ENCODE measurements at regions not wholly inside any gene's neighbourhood (a gene's known extent, or its start where the extent isn't known, plus 50 kb on each side); places are given as distances from the start of the nearest gene placed in this dataset.

DNA sequence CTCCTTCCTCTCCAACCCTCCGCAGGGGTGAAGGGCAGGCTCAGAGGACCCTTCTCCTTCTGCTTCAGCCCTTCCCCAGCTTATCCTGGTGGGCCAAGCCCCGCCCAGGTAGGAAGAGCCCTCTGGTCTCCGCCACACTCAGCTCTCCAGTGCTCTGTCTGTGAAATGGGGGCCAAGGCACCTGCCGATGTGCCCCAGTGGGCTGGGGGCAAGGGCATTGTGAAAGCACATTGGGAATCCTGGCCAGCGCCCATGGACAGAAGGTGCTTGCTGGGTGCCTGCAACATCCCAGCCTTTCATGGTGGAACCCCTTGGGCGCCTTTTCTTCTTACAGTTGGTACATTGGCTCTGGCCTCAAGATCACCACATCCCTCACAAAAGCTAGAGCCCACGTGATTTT is 150.8 kb downstream of the INHBB start:
- no peak for TF ChIP-seq YBX1 (IDR thresholded peaks at IDR 0.05)
- no peak for TF ChIP-seq EZH2 (IDR thresholded peaks at IDR 0.05; ENCODE audit: borderline replicate concordance, control insufficient read depth, low read depth, low read length)
- TF ChIP-seq CTCF (IDR thresholded peaks at IDR 0.05 in 2 of 3, conservative IDR thresholded peaks at IDR 0.05 in 1 of 3; ENCODE audit: control insufficient read depth in 2 of 3, extremely low read depth in 1 of 3, insufficient read depth in 1 of 3, low read depth in 3 of 3, low read length in 3 of 3) = no peak
- no peak for TF ChIP-seq RELA (IDR thresholded peaks at IDR 0.05; ENCODE audit: borderline replicate concordance, partially characterized antibody)
- no peak for TF ChIP-seq NFYB (IDR thresholded peaks at IDR 0.05; ENCODE audit: insufficient read depth, low read depth, low read length)

Data from GM12878 (cell line).